Lung (tissue), 11 donors: ENCODE measurements at regions not wholly inside any gene's neighbourhood (a gene's known extent, or its start where the extent isn't known, plus 50 kb on each side); places are given as distances from the start of the nearest gene placed in this dataset.

Experiments
- ATAC-seq: fragments of 200-7000 bp; cut with Tn5 transposase; one replicate; pipeline ENCODE4 v1.9.1; 2020; ENCODE audit warnings: moderate number of reproducible peaks; ENCODE audit not compliant: insufficient read depth, low FRiP score
- DNase-seq, 3 donors: peaks; one replicate each; pipeline ENCODE4 v3.0.0-alpha.2; 2013 to 2017
- H3K27ac ChIP-seq, 2 donors: one replicate each; pipeline ENCODE4 v1.5.1; 2013; ENCODE audit warnings: mild to moderate bottlenecking in 2 of 2, moderate library complexity in 2 of 2, control low read depth in 1 of 2, inconsistent platforms in 1 of 2, low read depth in 1 of 2, low read length in 1 of 2
- H3K27me3 ChIP-seq, 3 donors: one replicate each; pipeline ENCODE4 v1.5.1; 2013; ENCODE audit warnings: low read length in 2 of 3; ENCODE audit not compliant: control insufficient read depth in 3 of 3, insufficient read depth in 3 of 3
- H3K36me3 ChIP-seq, 4 donors: one replicate each; pipeline ENCODE4 v1.5.1; 2013; ENCODE audit warnings: low read length in 4 of 4, mild to moderate bottlenecking in 1 of 4, moderate library complexity in 1 of 4; ENCODE audit not compliant: control insufficient read depth in 4 of 4, insufficient read depth in 4 of 4
- H3K4me1 ChIP-seq, 5 donors: one replicate each; pipeline ENCODE4 v1.5.1; 2013; ENCODE audit warnings: low read length in 5 of 5, mild to moderate bottlenecking in 2 of 5, moderate library complexity in 1 of 5; ENCODE audit not compliant: control insufficient read depth in 5 of 5, insufficient read depth in 5 of 5
- H3K4me3 ChIP-seq: one replicate; pipeline ENCODE4 v1.5.1; 2013; ENCODE audit warnings: mild to moderate bottlenecking, control low read depth, moderate library complexity
- H3K9ac ChIP-seq, 2 donors: one replicate each; pipeline ENCODE4 v1.5.1; 2013; ENCODE audit warnings: low read length in 2 of 2, control low read depth in 1 of 2; ENCODE audit not compliant: insufficient read depth in 1 of 2
- H3K9me3 ChIP-seq, 4 donors: one replicate each; pipeline ENCODE4 v1.5.1; 2013; ENCODE audit warnings: low read length in 3 of 4, mild to moderate bottlenecking in 1 of 4, moderate library complexity in 1 of 4; ENCODE audit not compliant: control insufficient read depth in 4 of 4, insufficient read depth in 3 of 4
- CTCF ChIP-seq: IDR thresholded peaks from 2 replicates; pipeline ENCODE4 v1.5.1; 2012; ENCODE audit warnings: mild to moderate bottlenecking; ENCODE audit errors: control extremely low read depth, extremely low read depth
- WGBS, 2 donors: extraction: QIAGEN DNeasy Blood & Tissue Kit; methylation state at CpG; one replicate each; pipeline ENCODE4 v1.1.7; 2013; 5-methylcytosine and 5-hydroxymethylcytosine counted together
- donor health status: control.
- donor health status: control.
- donor health status: Bipolar disorder and iron deficiency.
- donor health status: healthy.
- donor health status: DM: yes; HTN: yes; CAD: no.

- H3K9ac ChIP-seq, result no peak overlapping the region
- no peak for DNase-seq
- H3K4me3 ChIP-seq, result no peak overlapping the region
- no peak for ATAC-seq
- peaks cover 0 to 3% (median 0%) of the 10 kb centered on the region in 5 donors for H3K4me1 ChIP-seq
- no peaks in the 10 kb centered on the region for H3K9me3 ChIP-seq
- no peak for TF ChIP-seq CTCF
- no peaks in the 10 kb centered on the region for H3K27me3 ChIP-seq
- WGBS, 2 donors, result 91 to 94% methylated on average over 4 of the region's 4 CpGs
- H3K36me3 ChIP-seq, result no peaks in the 10 kb centered on the region
- H3K27ac ChIP-seq, result no peak overlapping the region
Measured at GRCh38 chr2:19541884-19542283, 183.5 kb upstream of the OSR1 start.

- peak overlapping the region in 1 of 2 donors; percentile 34 for H3K9ac ChIP-seq
- H3K4me3 ChIP-seq, result no peak overlapping the region
- H3K36me3 ChIP-seq, result no peaks in the 10 kb centered on the region
- 82 to 83% methylated on average over 7 of the region's 7 CpGs for WGBS, 2 donors
- H3K27me3 ChIP-seq, result no peaks in the 10 kb centered on the region
- H3K27ac ChIP-seq, result no peak overlapping the region
- no peaks in the 10 kb centered on the region for H3K9me3 ChIP-seq
- DNase-seq (peak in 2 of 3 donors; percentile 15 to 53), ATAC-seq (no peak)
- TF ChIP-seq CTCF, result no peak
- peaks cover 0 to 3% (median 0%) of the 10 kb centered on the region in 5 donors for H3K4me1 ChIP-seq
Measured at GRCh38 chr2:19540739-19541525, 182.5 kb upstream of the OSR1 start.

- no peaks in the 10 kb centered on the region for H3K9me3 ChIP-seq
- peak overlapping the region in 1 of 2 donors; percentile 3 for H3K27ac ChIP-seq
- no peak for DNase-seq
- peaks cover 0 to 3% (median 0%) of the 10 kb centered on the region in 5 donors for H3K4me1 ChIP-seq
- ATAC-seq, result peak; percentile 41
- no peak overlapping the region for H3K4me3 ChIP-seq
- H3K27me3 ChIP-seq, result no peaks in the 10 kb centered on the region
- 80 to 85% methylated on average over 7 of the region's 7 CpGs for WGBS, 2 donors
- TF ChIP-seq CTCF, result no peak
- H3K36me3 ChIP-seq, result no peaks in the 10 kb centered on the region
- no peak overlapping the region for H3K9ac ChIP-seq
Measured at GRCh38 chr2:19538411-19538963, 180.1 kb upstream of the OSR1 start.
